ENCODE measurements at regions not wholly inside any gene's neighbourhood (a gene's known extent, or its start where the extent isn't known, plus 50 kb on each side); places are given as distances from the start of the nearest gene placed in this dataset.

DNA sequence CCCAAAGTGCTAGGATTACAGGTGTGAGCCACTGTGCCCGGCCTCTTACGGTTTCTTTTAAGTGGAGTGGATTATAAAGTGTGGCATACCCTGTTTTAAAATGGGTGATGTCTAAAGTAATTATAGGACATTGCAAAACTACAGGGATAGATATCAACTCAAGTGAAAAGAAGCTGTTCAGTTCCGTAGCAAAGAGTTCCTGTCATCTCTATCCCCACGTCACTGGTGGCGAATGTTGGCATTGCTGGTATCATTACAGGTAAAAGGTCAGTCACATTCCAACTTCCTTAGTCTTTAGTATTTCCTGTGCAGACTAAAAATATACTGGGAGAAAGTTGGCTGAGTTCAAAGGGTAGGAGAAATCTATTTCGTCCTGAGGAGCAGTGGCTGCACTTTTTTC is 95.6 kb upstream of the SLC38A2 start:
- Histone ChIP-seq H3K27me3 (replicated peaks; ENCODE audit: insufficient read depth, low read depth, low read length, poor library complexity) (no peaks in the 10 kb centered on the region), H3K4me1 (ENCODE audit: insufficient read depth, low read length, poor library complexity, severe bottlenecking) (peaks cover 24% of the 10 kb centered on the region), H3K27ac (ENCODE audit: low read depth, low read length, poor library complexity, severe bottlenecking) (no peak overlapping the region), H3K4me3 (ENCODE audit: low read depth, low read length, poor library complexity, severe bottlenecking) (no peak overlapping the region), H3K9me3 (ENCODE audit: low read depth, low read length, poor library complexity, severe bottlenecking) (no peaks in the 10 kb centered on the region), H3K36me3 (ENCODE audit: insufficient read depth, low read length, poor library complexity, severe bottlenecking) (no peaks in the 10 kb centered on the region)
- POLR2A ChIA-PET (ENCODE audit: low non-redundant PET) = no interaction called here
- DNase-seq (ENCODE audit: low spot score) = no peak
- CTCF ChIA-PET = no interaction called here
- intact Hi-C loops (cut with micrococcal nuclease; ENCODE audit: unreplicated experiment) = no loop called here
- no TSS peak for BruUV-seq (replicated peaks)
- TF ChIP-seq, protein P1, sequence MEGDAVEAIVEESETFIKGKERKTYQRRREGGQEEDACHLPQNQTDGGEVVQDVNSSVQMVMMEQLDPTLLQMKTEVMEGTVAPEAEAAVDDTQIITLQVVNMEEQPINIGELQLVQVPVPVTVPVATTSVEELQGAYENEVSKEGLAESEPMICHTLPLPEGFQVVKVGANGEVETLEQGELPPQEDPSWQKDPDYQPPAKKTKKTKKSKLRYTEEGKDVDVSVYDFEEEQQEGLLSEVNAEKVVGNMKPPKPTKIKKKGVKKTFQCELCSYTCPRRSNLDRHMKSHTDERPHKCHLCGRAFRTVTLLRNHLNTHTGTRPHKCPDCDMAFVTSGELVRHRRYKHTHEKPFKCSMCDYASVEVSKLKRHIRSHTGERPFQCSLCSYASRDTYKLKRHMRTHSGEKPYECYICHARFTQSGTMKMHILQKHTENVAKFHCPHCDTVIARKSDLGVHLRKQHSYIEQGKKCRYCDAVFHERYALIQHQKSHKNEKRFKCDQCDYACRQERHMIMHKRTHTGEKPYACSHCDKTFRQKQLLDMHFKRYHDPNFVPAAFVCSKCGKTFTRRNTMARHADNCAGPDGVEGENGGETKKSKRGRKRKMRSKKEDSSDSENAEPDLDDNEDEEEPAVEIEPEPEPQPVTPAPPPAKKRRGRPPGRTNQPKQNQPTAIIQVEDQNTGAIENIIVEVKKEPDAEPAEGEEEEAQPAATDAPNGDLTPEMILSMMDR (conservative IDR thresholded peaks at IDR 0.05; ENCODE audit: low read depth, low read length) = no peak

DNA sequence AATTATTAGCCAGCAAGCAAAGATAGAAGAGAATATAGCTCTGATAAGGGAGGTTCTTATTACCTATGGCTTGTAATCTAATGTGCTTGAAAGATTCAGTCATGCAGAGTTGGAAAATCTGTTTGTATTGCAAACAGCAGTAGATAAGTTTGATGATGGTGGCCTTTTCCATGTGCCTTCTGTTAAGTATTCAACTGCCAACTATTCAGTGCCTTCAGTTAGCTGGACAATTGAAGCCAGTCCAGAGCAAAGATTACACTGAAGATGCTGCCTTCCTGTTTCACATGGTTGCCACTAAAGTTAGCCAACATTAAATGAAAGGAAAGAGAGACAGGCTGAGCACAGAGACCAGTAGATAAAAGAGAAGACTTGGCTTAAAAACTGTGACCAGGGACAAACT is 92.7 kb upstream of the SLC38A2 start:
- no TSS peak for BruUV-seq (replicated peaks)
- TF ChIP-seq, protein P1 (conservative IDR thresholded peaks at IDR 0.05; ENCODE audit: low read depth, low read length) = no peak
- TF ChIP-seq EZH2 (IDR thresholded peaks at IDR 0.05; ENCODE audit: borderline replicate concordance, low read depth, low read length, poor library complexity, severe bottlenecking) = no peak
- peaks cover 4% of the 10 kb centered on the region for H3K4me1 ChIP-seq (ENCODE audit: insufficient read depth, low read length, poor library complexity, severe bottlenecking)
- DNase-seq (ENCODE audit: low spot score) = no peak
- no peaks in the 10 kb centered on the region for H3K27me3 ChIP-seq (replicated peaks; ENCODE audit: insufficient read depth, low read depth, low read length, poor library complexity)
- ChIA-PET POLR2A (ENCODE audit: low non-redundant PET) (no interaction called here), CTCF (no interaction called here)
- no peak overlapping the region for H3K4me3 ChIP-seq (ENCODE audit: low read depth, low read length, poor library complexity, severe bottlenecking)
- no peak overlapping the region for H3K27ac ChIP-seq (ENCODE audit: low read depth, low read length, poor library complexity, severe bottlenecking)
- no peaks in the 10 kb centered on the region for H3K9me3 ChIP-seq (ENCODE audit: low read depth, low read length, poor library complexity, severe bottlenecking)
- no peaks in the 10 kb centered on the region for H3K36me3 ChIP-seq (ENCODE audit: insufficient read depth, low read length, poor library complexity, severe bottlenecking)
- intact Hi-C loops (cut with micrococcal nuclease; ENCODE audit: unreplicated experiment) = no loop called here

DNA sequence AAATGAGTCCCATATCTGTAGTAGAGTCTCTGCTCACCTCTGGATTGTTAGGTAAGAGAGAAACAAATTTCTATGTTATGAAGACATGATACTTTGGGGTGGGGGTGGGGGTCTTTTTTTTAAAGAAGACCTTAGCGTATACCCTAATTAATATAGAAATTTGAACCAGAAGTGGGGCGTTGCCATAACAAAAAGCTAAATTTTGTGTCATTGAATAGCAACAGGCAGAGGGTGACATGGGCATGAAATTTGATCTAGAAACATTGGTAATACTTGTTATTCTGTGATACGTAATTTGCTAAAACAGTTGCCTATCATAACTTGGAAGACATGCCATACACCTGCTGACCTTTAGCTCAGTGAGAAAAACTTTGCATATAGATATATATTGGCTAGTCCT is 92.3 kb upstream of the SLC38A2 start:
- Histone ChIP-seq H3K27me3 (replicated peaks; ENCODE audit: insufficient read depth, low read depth, low read length, poor library complexity) (no peaks in the 10 kb centered on the region), H3K36me3 (ENCODE audit: insufficient read depth, low read length, poor library complexity, severe bottlenecking) (no peaks in the 10 kb centered on the region), H3K9me3 (ENCODE audit: low read depth, low read length, poor library complexity, severe bottlenecking) (no peaks in the 10 kb centered on the region), H3K27ac (ENCODE audit: low read depth, low read length, poor library complexity, severe bottlenecking) (no peak overlapping the region), H3K4me3 (ENCODE audit: low read depth, low read length, poor library complexity, severe bottlenecking) (no peak overlapping the region), H3K4me1 (ENCODE audit: insufficient read depth, low read length, poor library complexity, severe bottlenecking) (peaks cover 4% of the 10 kb centered on the region)
- ChIA-PET CTCF (no interaction called here), POLR2A (ENCODE audit: low non-redundant PET) (no interaction called here)
- TF ChIP-seq, protein P1 (conservative IDR thresholded peaks at IDR 0.05; ENCODE audit: low read depth, low read length) = no peak
- TF ChIP-seq EZH2 (IDR thresholded peaks at IDR 0.05; ENCODE audit: borderline replicate concordance, low read depth, low read length, poor library complexity, severe bottlenecking) = no peak
- intact Hi-C loops (cut with micrococcal nuclease; ENCODE audit: unreplicated experiment) = no loop called here
- no peak for DNase-seq (ENCODE audit: low spot score)
- BruUV-seq (replicated peaks) = no TSS peak
